ENCODE measurements at regions not wholly inside any gene's neighbourhood (a gene's known extent, or its start where the extent isn't known, plus 50 kb on each side); places are given as distances from the start of the nearest gene placed in this dataset.

GRCh38 chr2:16441431-16441830 is 224.2 kb downstream of the CYRIA start:
- TF ChIP-seq POLR2AphosphoS5 (IDR thresholded peaks at IDR 0.05; ENCODE audit: low read depth, low read length) (no peak), REST (IDR thresholded peaks at IDR 0.05; ENCODE audit: insufficient read depth in 1 of 2, low read depth in 2 of 2, low read length in 2 of 2) (no peak), SIN3A (IDR thresholded peaks at IDR 0.05; ENCODE audit: borderline replicate concordance, insufficient read depth, low read length) (no peak), FOXP2 (optimal IDR thresholded peaks at IDR 0.05; ENCODE audit: borderline replicate concordance, extremely low read depth, extremely low read length, insufficient read depth) (no peak), TAF1 (IDR thresholded peaks at IDR 0.05; ENCODE audit: borderline replicate concordance, insufficient read depth, low read length) (no peak)

DNA sequence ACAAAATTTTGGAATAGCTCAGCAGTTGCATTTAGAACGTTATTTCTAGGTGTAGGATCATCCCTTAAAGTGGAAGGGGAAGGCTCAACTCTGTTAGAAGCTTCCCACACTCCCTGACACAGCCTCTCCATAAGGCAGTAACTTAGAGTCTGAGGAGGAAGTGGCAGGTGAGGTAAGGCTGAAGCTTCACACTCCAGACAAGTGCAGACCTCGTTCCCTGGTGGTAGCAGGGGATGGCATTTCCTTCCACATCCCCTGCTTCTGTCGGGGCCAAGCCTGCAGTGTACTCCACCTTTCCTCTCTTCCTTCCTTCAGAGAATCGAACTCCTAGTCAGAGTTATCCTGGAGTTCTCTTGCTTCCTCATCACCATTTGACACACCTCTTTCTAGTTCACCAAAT is 224.7 kb downstream of the CYRIA start:
- TF ChIP-seq SIN3A (IDR thresholded peaks at IDR 0.05; ENCODE audit: borderline replicate concordance, insufficient read depth, low read length), result no peak
- TF ChIP-seq POLR2AphosphoS5 (IDR thresholded peaks at IDR 0.05; ENCODE audit: low read depth, low read length), result no peak
- no peak for TF ChIP-seq REST (IDR thresholded peaks at IDR 0.05; ENCODE audit: insufficient read depth in 1 of 2, low read depth in 2 of 2, low read length in 2 of 2)
- TF ChIP-seq FOXP2 (optimal IDR thresholded peaks at IDR 0.05; ENCODE audit: borderline replicate concordance, extremely low read depth, extremely low read length, insufficient read depth), result no peak
- no peak for TF ChIP-seq TAF1 (IDR thresholded peaks at IDR 0.05; ENCODE audit: borderline replicate concordance, insufficient read depth, low read length)

GRCh38 chr2:16438613-16439321 is 226.9 kb downstream of the CYRIA start:
- no peak for TF ChIP-seq SIN3A (IDR thresholded peaks at IDR 0.05; ENCODE audit: borderline replicate concordance, insufficient read depth, low read length)
- TF ChIP-seq TAF1 (IDR thresholded peaks at IDR 0.05; ENCODE audit: borderline replicate concordance, insufficient read depth, low read length), result no peak
- no peak for TF ChIP-seq REST (IDR thresholded peaks at IDR 0.05; ENCODE audit: insufficient read depth in 1 of 2, low read depth in 2 of 2, low read length in 2 of 2)
- no peak for TF ChIP-seq POLR2AphosphoS5 (IDR thresholded peaks at IDR 0.05; ENCODE audit: low read depth, low read length)
- TF ChIP-seq FOXP2 (optimal IDR thresholded peaks at IDR 0.05; ENCODE audit: borderline replicate concordance, extremely low read depth, extremely low read length, insufficient read depth), result no peak

DNA sequence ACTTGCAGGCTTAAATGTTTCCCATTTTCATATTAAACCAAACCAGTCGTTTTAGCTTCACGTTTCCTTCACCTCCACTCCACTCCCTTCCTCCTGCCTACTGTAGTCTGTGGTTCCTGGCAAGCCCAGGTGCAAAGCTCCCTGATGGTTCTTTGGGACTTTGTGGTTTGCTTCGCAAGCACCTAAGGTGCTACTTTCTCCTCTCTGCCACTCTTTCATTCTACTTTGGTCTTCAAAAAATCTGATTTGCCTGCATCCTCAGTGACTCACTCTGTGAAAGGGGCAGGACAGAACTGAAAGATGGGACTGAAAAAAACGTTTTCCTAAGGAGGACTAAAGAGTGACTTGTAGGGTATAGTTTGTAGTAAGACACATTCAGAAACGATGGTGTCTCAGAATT is 228.4 kb downstream of the CYRIA start:
- no peak for TF ChIP-seq SIN3A (IDR thresholded peaks at IDR 0.05; ENCODE audit: borderline replicate concordance, insufficient read depth, low read length)
- no peak for TF ChIP-seq TAF1 (IDR thresholded peaks at IDR 0.05; ENCODE audit: borderline replicate concordance, insufficient read depth, low read length)

- TF ChIP-seq REST (IDR thresholded peaks at IDR 0.05; ENCODE audit: insufficient read depth in 1 of 2, low read depth in 2 of 2, low read length in 2 of 2), result no peak
Measured at GRCh38 chr2:16434393-16434792, 231.2 kb downstream of the CYRIA start.
